ENCODE measurements at regions not wholly inside any gene's neighbourhood (a gene's known extent, or its start where the extent isn't known, plus 50 kb on each side); places are given as distances from the start of the nearest gene placed in this dataset.

- H3K36me3 ChIP-seq (ENCODE audit: control insufficient read depth in 1 of 2, insufficient read depth in 2 of 2, low read length in 2 of 2), result no peaks in the 10 kb centered on the region
- H3K4me1 ChIP-seq (ENCODE audit: control insufficient read depth in 1 of 2, insufficient read depth in 2 of 2, low read length in 2 of 2), result no peaks in the 10 kb centered on the region
- no peak overlapping the region for H3K27ac ChIP-seq (ENCODE audit: low read length)
- no peaks in the 10 kb centered on the region for H3K9me3 ChIP-seq (ENCODE audit: control insufficient read depth in 1 of 2, low read length in 2 of 2)
- H3K4me3 ChIP-seq (ENCODE audit: low read depth in 1 of 2, low read length in 2 of 2), result no peak overlapping the region
- H3K27me3 ChIP-seq (ENCODE audit: low read depth, low read length), result no peaks in the 10 kb centered on the region
Measured at GRCh38 chr6:87920245-87920644, 127.4 kb upstream of the SPACA1 start.

GRCh38 chr6:87919416-87919815 is 128.2 kb upstream of the SPACA1 start:
- Histone ChIP-seq H3K27me3 (ENCODE audit: low read depth, low read length) (no peaks in the 10 kb centered on the region), H3K27ac (ENCODE audit: low read length) (no peak overlapping the region), H3K9me3 (ENCODE audit: control insufficient read depth in 1 of 2, low read length in 2 of 2) (no peaks in the 10 kb centered on the region), H3K4me1 (ENCODE audit: control insufficient read depth in 1 of 2, insufficient read depth in 2 of 2, low read length in 2 of 2) (no peaks in the 10 kb centered on the region), H3K4me3 (ENCODE audit: low read depth in 1 of 2, low read length in 2 of 2) (no peak overlapping the region), H3K36me3 (ENCODE audit: control insufficient read depth in 1 of 2, insufficient read depth in 2 of 2, low read length in 2 of 2) (no peaks in the 10 kb centered on the region)

GRCh38 chr6:87919001-87919400 is 128.6 kb upstream of the SPACA1 start:
- Histone ChIP-seq H3K27me3 (ENCODE audit: low read depth, low read length) (no peaks in the 10 kb centered on the region), H3K9me3 (ENCODE audit: control insufficient read depth in 1 of 2, low read length in 2 of 2) (no peaks in the 10 kb centered on the region), H3K36me3 (ENCODE audit: control insufficient read depth in 1 of 2, insufficient read depth in 2 of 2, low read length in 2 of 2) (no peaks in the 10 kb centered on the region), H3K4me3 (ENCODE audit: low read depth in 1 of 2, low read length in 2 of 2) (no peak overlapping the region), H3K4me1 (ENCODE audit: control insufficient read depth in 1 of 2, insufficient read depth in 2 of 2, low read length in 2 of 2) (no peaks in the 10 kb centered on the region), H3K27ac (ENCODE audit: low read length) (no peak overlapping the region)

- Histone ChIP-seq H3K4me3 (ENCODE audit: low read depth in 1 of 2, low read length in 2 of 2) (no peak overlapping the region), H3K4me1 (ENCODE audit: control insufficient read depth in 1 of 2, insufficient read depth in 2 of 2, low read length in 2 of 2) (no peaks in the 10 kb centered on the region), H3K9me3 (ENCODE audit: control insufficient read depth in 1 of 2, low read length in 2 of 2) (no peaks in the 10 kb centered on the region), H3K27ac (ENCODE audit: low read length) (no peak overlapping the region), H3K27me3 (ENCODE audit: low read depth, low read length) (no peaks in the 10 kb centered on the region), H3K36me3 (ENCODE audit: control insufficient read depth in 1 of 2, insufficient read depth in 2 of 2, low read length in 2 of 2) (no peaks in the 10 kb centered on the region)
Measured at GRCh38 chr6:87918461-87918941, 129.1 kb upstream of the SPACA1 start.

GRCh38 chr6:87917886-87918285 is 129.8 kb upstream of the SPACA1 start:
- H3K27ac ChIP-seq (ENCODE audit: low read length), result no peak overlapping the region
- H3K4me3 ChIP-seq (ENCODE audit: low read depth in 1 of 2, low read length in 2 of 2), result no peak overlapping the region
- no peaks in the 10 kb centered on the region for H3K4me1 ChIP-seq (ENCODE audit: control insufficient read depth in 1 of 2, insufficient read depth in 2 of 2, low read length in 2 of 2)
- no peaks in the 10 kb centered on the region for H3K27me3 ChIP-seq (ENCODE audit: low read depth, low read length)
- H3K9me3 ChIP-seq (ENCODE audit: control insufficient read depth in 1 of 2, low read length in 2 of 2), result no peaks in the 10 kb centered on the region
- no peaks in the 10 kb centered on the region for H3K36me3 ChIP-seq (ENCODE audit: control insufficient read depth in 1 of 2, insufficient read depth in 2 of 2, low read length in 2 of 2)

GRCh38 chr6:87916446-87916845 is 131.2 kb upstream of the SPACA1 start:
- Histone ChIP-seq H3K27me3 (ENCODE audit: low read depth, low read length) (no peaks in the 10 kb centered on the region), H3K4me3 (ENCODE audit: low read depth in 1 of 2, low read length in 2 of 2) (no peak overlapping the region), H3K27ac (ENCODE audit: low read length) (no peak overlapping the region), H3K9me3 (ENCODE audit: control insufficient read depth in 1 of 2, low read length in 2 of 2) (no peaks in the 10 kb centered on the region), H3K4me1 (ENCODE audit: control insufficient read depth in 1 of 2, insufficient read depth in 2 of 2, low read length in 2 of 2) (no peaks in the 10 kb centered on the region), H3K36me3 (ENCODE audit: control insufficient read depth in 1 of 2, insufficient read depth in 2 of 2, low read length in 2 of 2) (no peaks in the 10 kb centered on the region)

GRCh38 chr6:87914637-87915395 is 132.8 kb upstream of the SPACA1 start:
- H3K4me1 ChIP-seq (ENCODE audit: control insufficient read depth in 1 of 2, insufficient read depth in 2 of 2, low read length in 2 of 2), result no peaks in the 10 kb centered on the region
- H3K27ac ChIP-seq (ENCODE audit: low read length), result no peak overlapping the region
- no peak overlapping the region for H3K4me3 ChIP-seq (ENCODE audit: low read depth in 1 of 2, low read length in 2 of 2)
- no peaks in the 10 kb centered on the region for H3K36me3 ChIP-seq (ENCODE audit: control insufficient read depth in 1 of 2, insufficient read depth in 2 of 2, low read length in 2 of 2)
- H3K27me3 ChIP-seq (ENCODE audit: low read depth, low read length), result no peaks in the 10 kb centered on the region
- no peaks in the 10 kb centered on the region for H3K9me3 ChIP-seq (ENCODE audit: control insufficient read depth in 1 of 2, low read length in 2 of 2)

- H3K36me3 ChIP-seq (ENCODE audit: control insufficient read depth in 1 of 2, insufficient read depth in 2 of 2, low read length in 2 of 2), result no peaks in the 10 kb centered on the region
- H3K4me1 ChIP-seq (ENCODE audit: control insufficient read depth in 1 of 2, insufficient read depth in 2 of 2, low read length in 2 of 2), result no peaks in the 10 kb centered on the region
- no peak overlapping the region for H3K27ac ChIP-seq (ENCODE audit: low read length)
Measured at GRCh38 chr6:87913974-87914373, 133.7 kb upstream of the SPACA1 start.

GRCh38 chr6:87912102-87912501 is 135.5 kb upstream of the SPACA1 start:
- no peak overlapping the region for H3K27ac ChIP-seq (ENCODE audit: low read length)
- no peaks in the 10 kb centered on the region for H3K36me3 ChIP-seq (ENCODE audit: control insufficient read depth in 1 of 2, insufficient read depth in 2 of 2, low read length in 2 of 2)
- H3K4me3 ChIP-seq (ENCODE audit: low read depth in 1 of 2, low read length in 2 of 2), result no peak overlapping the region
- H3K4me1 ChIP-seq (ENCODE audit: control insufficient read depth in 1 of 2, insufficient read depth in 2 of 2, low read length in 2 of 2), result no peaks in the 10 kb centered on the region
- H3K9me3 ChIP-seq (ENCODE audit: control insufficient read depth in 1 of 2, low read length in 2 of 2), result no peaks in the 10 kb centered on the region
- no peaks in the 10 kb centered on the region for H3K27me3 ChIP-seq (ENCODE audit: low read depth, low read length)

More at GRCh38 chr6:87913974-87914373, 133.7 kb upstream of the SPACA1 start:
- no peaks in the 10 kb centered on the region for H3K9me3 ChIP-seq (ENCODE audit: control insufficient read depth in 1 of 2, low read length in 2 of 2)
- H3K4me3 ChIP-seq (ENCODE audit: low read depth in 1 of 2, low read length in 2 of 2), result no peak overlapping the region
- no peaks in the 10 kb centered on the region for H3K27me3 ChIP-seq (ENCODE audit: low read depth, low read length)

- Histone ChIP-seq H3K4me3 (ENCODE audit: low read depth in 1 of 2, low read length in 2 of 2) (no peak overlapping the region), H3K27me3 (ENCODE audit: low read depth, low read length) (no peaks in the 10 kb centered on the region), H3K4me1 (ENCODE audit: control insufficient read depth in 1 of 2, insufficient read depth in 2 of 2, low read length in 2 of 2) (no peaks in the 10 kb centered on the region), H3K9me3 (ENCODE audit: control insufficient read depth in 1 of 2, low read length in 2 of 2) (no peaks in the 10 kb centered on the region), H3K27ac (ENCODE audit: low read length) (no peak overlapping the region), H3K36me3 (ENCODE audit: control insufficient read depth in 1 of 2, insufficient read depth in 2 of 2, low read length in 2 of 2) (no peaks in the 10 kb centered on the region)
Measured at GRCh38 chr6:87909849-87910248, 137.8 kb upstream of the SPACA1 start.

- Histone ChIP-seq H3K9me3 (ENCODE audit: control insufficient read depth in 1 of 2, low read length in 2 of 2) (no peaks in the 10 kb centered on the region), H3K27ac (ENCODE audit: low read length) (no peak overlapping the region), H3K27me3 (ENCODE audit: low read depth, low read length) (no peaks in the 10 kb centered on the region), H3K36me3 (ENCODE audit: control insufficient read depth in 1 of 2, insufficient read depth in 2 of 2, low read length in 2 of 2) (no peaks in the 10 kb centered on the region), H3K4me3 (ENCODE audit: low read depth in 1 of 2, low read length in 2 of 2) (no peak overlapping the region), H3K4me1 (ENCODE audit: control insufficient read depth in 1 of 2, insufficient read depth in 2 of 2, low read length in 2 of 2) (no peaks in the 10 kb centered on the region)
Measured at GRCh38 chr6:87908978-87909811, 138.4 kb upstream of the SPACA1 start.
